Endothelial cell of umbilical vein (primary cell): ENCODE measurements at regions not wholly inside any gene's neighbourhood (a gene's known extent, or its start where the extent isn't known, plus 50 kb on each side); places are given as distances from the start of the nearest gene placed in this dataset.
A peak's percentile ranks its signal among the peaks of the same experiment; 100 is the strongest.

Experiments used
- BruUV-seq: library from RNA; stranded (reverse); fragments of 400-500 nt; replicated peaks from 2 replicates; lab custom pipeline; 2021; lab: Mats Ljungman, UMichigan
- CTCF ChIA-PET: fragments of 300-600, 350-600 bp; sonication (Branson Sonifier 250); formaldehyde crosslinking; loops from one replicate; lab custom pipeline; 2021; ENCODE audit warnings: antibody characterized with exemption, inconsistent platforms; lab: Charles Lee
- POLR2A ChIA-PET: fragments of 300-600, 350-600 bp; sonication (Branson Sonifier 250); formaldehyde crosslinking; loops from one replicate; lab custom pipeline; 2021; ENCODE audit warnings: antibody characterized with exemption, inconsistent platforms; lab: Charles Lee
- DNase-seq: peaks from one replicate; pipeline ENCODE4 v3.0.0-alpha.2; 2011; ENCODE audit warnings: low read depth, low spot score
- FAIRE-seq: peaks from 2 replicates; lab custom pipeline; 2011; peaks lifted over from hg19 to GRCh38; lab: Jason Lieb, UNC
- H2AFZ ChIP-seq: 2 replicates; pipeline ENCODE4 v1.6.0; 2012; ENCODE audit warnings: low read depth, low read length, control low read depth, inconsistent platforms
- H3K27ac ChIP-seq: 2 replicates; pipeline ENCODE4 v1.5.1; 2011; ENCODE audit warnings: low read depth, mild to moderate bottlenecking, control low read depth, low read length, moderate library complexity; ENCODE audit not compliant: insufficient read depth
- H3K27me3 ChIP-seq, 2 experiments: 2 replicates each; pipeline versions ENCODE4 v1.6.0 to v1.6.1; 2011; ENCODE audit warnings: low read length in 2 of 2, mixed read lengths in 1 of 2; ENCODE audit not compliant: control insufficient read depth in 2 of 2, insufficient read depth in 2 of 2
- H3K36me3 ChIP-seq, 2 experiments: 2 replicates in 1 of 2; 3 replicates in 1 of 2; pipeline ENCODE4 v1.5.1; 2011; ENCODE audit warnings: low read length in 2 of 2, mild to moderate bottlenecking in 1 of 2, moderate library complexity in 1 of 2; ENCODE audit not compliant: control insufficient read depth in 2 of 2, insufficient read depth in 2 of 2; ENCODE audit errors: extremely low read depth in 1 of 2
- H3K4me1 ChIP-seq: 3 replicates; pipeline ENCODE4 v1.5.1; 2011; ENCODE audit warnings: mild to moderate bottlenecking, low read length; ENCODE audit not compliant: control insufficient read depth, insufficient read depth; ENCODE audit errors: extremely low read depth
- H3K4me2 ChIP-seq: 2 replicates; pipeline ENCODE4 v1.6.1; 2011; ENCODE audit warnings: low read length, control low read depth, mixed read lengths; ENCODE audit not compliant: insufficient read depth
- H3K4me3 ChIP-seq, 3 experiments: fragments of 200-600 bp in 1 of 3; sonication (generic), shearing (Covaris generic) in 1 of 3; replicated peaks in 1 of 3; 2 replicates each; pipeline ENCODE4 v1.5.1; 2011 to 2016; ENCODE audit warnings: control low read depth in 3 of 3, low read length in 3 of 3, mild to moderate bottlenecking in 2 of 3, inconsistent platforms in 1 of 3, low read depth in 1 of 3, moderate library complexity in 1 of 3; ENCODE audit not compliant: insufficient read depth in 1 of 3
- H3K79me2 ChIP-seq: 2 replicates; pipeline ENCODE4 v1.6.0; 2012; ENCODE audit warnings: low read length, inconsistent platforms; ENCODE audit not compliant: control insufficient read depth, insufficient read depth
- H3K9ac ChIP-seq: replicated peaks from 2 replicates; pipeline ENCODE3; 2011; ENCODE audit warnings: low read length, control low read depth; ENCODE audit not compliant: insufficient read depth; ENCODE audit errors: extremely low read depth
- H3K9me1 ChIP-seq: replicated peaks from 3 replicates; pipeline ENCODE4 v1.6.0; 2011; ENCODE audit warnings: mild to moderate bottlenecking, low read length; ENCODE audit not compliant: control insufficient read depth, insufficient read depth; ENCODE audit errors: extremely low read depth
- H3K9me3 ChIP-seq: replicated peaks from 2 replicates; pipeline ENCODE4 v1.5.1; 2012; ENCODE audit warnings: low read length, inconsistent platforms; ENCODE audit not compliant: control insufficient read depth, insufficient read depth
- H4K20me1 ChIP-seq: replicated peaks from 2 replicates; pipeline ENCODE3; 2011; ENCODE audit warnings: mild to moderate bottlenecking, low read length; ENCODE audit not compliant: control insufficient read depth, insufficient read depth; ENCODE audit errors: extremely low read depth
- EZH2 ChIP-seq: IDR thresholded peaks from 2 replicates; pipeline ENCODE4 v1.6.1; 2012; ENCODE audit warnings: borderline replicate concordance, low read depth, mild to moderate bottlenecking, moderate library complexity, low read length, inconsistent platforms; ENCODE audit not compliant: severe bottlenecking
- FOS ChIP-seq: IDR thresholded peaks from 2 replicates; pipeline ENCODE4 v1.6.1; 2011; ENCODE audit warnings: mild to moderate bottlenecking, low read length, moderate library complexity, borderline replicate concordance; ENCODE audit not compliant: insufficient read depth
- GATA2 ChIP-seq: IDR thresholded peaks from 2 replicates; pipeline ENCODE4 v1.7.0; 2011; ENCODE audit warnings: low read depth, mild to moderate bottlenecking, moderate library complexity, mixed read lengths, low read length; ENCODE audit not compliant: insufficient read length, insufficient read depth
- JUN ChIP-seq: IDR thresholded peaks from 2 replicates; pipeline ENCODE4 v1.6.1; 2011; ENCODE audit warnings: borderline replicate concordance, low read depth; ENCODE audit not compliant: insufficient read length, insufficient read depth
- MYC ChIP-seq: IDR thresholded peaks from one replicate; pipeline ENCODE4 v1.6.1; 2011; ENCODE audit warnings: mild to moderate bottlenecking, low read depth, low read length
- POLR2A ChIP-seq: IDR thresholded peaks from 2 replicates; pipeline ENCODE4 v1.6.1; 2012; ENCODE audit warnings: low read depth, mild to moderate bottlenecking, control low read depth, low read length
- POLR2AphosphoS5 ChIP-seq: IDR thresholded peaks from 2 replicates; pipeline ENCODE4 v1.6.1; 2012; ENCODE audit warnings: low read depth, mild to moderate bottlenecking, control low read depth, low read length, moderate library complexity; ENCODE audit not compliant: insufficient read depth
- dilution Hi-C: fragments of 300-500 bp; cut with MboI; formaldehyde crosslinking; loops from one replicate; pipeline ENCODE4 v1.15.0; 2019; ENCODE audit warnings: low sequenced_read_pairs; ENCODE audit not compliant: extremely low pct_ligation_motif_present
- intact Hi-C: fragments of 100-400 bp; cut with micrococcal nuclease; formaldehyde crosslinking; loops from one replicate; pipeline ENCODE4 v1.10.0; 2022
- TF ChIP-seq, protein P1 (sequence below): IDR thresholded peaks from 2 replicates; pipeline ENCODE4 v1.6.1; 2011; ENCODE audit not compliant: insufficient read depth, insufficient read length
- TF ChIP-seq, protein P2 (sequence below), 2 donors: IDR thresholded peaks; 1 replicate in 1 of 2; 2 replicates in 1 of 2; pipeline ENCODE4 v1.5.1; 2011; ENCODE audit warnings: low read length in 2 of 2, mild to moderate bottlenecking in 2 of 2, moderate library complexity in 2 of 2, control low read depth in 1 of 2, inconsistent platforms in 1 of 2, low read depth in 1 of 2; ENCODE audit not compliant: insufficient read depth in 1 of 2; ENCODE audit errors: extremely low read depth in 1 of 2

DNA sequence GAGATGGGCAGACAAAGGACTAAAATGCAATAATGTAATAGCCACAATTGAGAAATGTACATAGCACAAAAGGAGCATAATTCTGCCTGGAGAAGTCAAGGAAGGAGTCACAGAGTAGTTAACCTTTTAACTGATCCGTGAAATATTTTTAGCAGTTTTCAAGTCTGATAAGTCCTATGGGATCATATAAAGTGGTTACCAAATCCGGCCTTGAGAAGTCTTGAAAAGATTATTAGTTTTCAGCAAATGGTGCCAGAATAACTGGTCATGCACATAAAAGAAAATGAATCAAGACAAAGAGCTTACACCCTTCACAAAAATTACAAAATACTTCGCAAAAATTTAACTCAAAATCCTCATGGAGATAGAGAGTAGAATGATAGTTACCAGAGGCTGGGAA lies 788.7 kb upstream of the AMOT start:
- H3K79me2 ChIP-seq: no peaks in the 10 kb centered on the region
- no peaks in the 10 kb centered on the region for H3K27me3 ChIP-seq
- intact Hi-C loops: no loop called here
- POLR2A ChIA-PET: no interaction called here
- TF ChIP-seq, protein P1, sequence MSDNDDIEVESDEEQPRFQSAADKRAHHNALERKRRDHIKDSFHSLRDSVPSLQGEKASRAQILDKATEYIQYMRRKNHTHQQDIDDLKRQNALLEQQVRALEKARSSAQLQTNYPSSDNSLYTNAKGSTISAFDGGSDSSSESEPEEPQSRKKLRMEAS: no peak
- FAIRE-seq: no peak
- H3K4me2 ChIP-seq: no peak overlapping the region
- no peak overlapping the region for H3K9ac ChIP-seq
- no peaks in the 10 kb centered on the region for H3K9me1 ChIP-seq
- no peaks in the 10 kb centered on the region for H3K36me3 ChIP-seq
- BruUV-seq: no TSS peak
- CTCF ChIA-PET: no interaction called here
- H4K20me1 ChIP-seq: no peaks in the 10 kb centered on the region
- no peaks in the 10 kb centered on the region for H3K4me1 ChIP-seq
- no peaks in the 10 kb centered on the region for H3K9me3 ChIP-seq
- dilution Hi-C loops: no loop called here
- no peak overlapping the region for H3K4me3 ChIP-seq
- H3K27ac ChIP-seq: no peak overlapping the region
- no peak overlapping the region for H2AFZ ChIP-seq
- no peak for DNase-seq

DNA sequence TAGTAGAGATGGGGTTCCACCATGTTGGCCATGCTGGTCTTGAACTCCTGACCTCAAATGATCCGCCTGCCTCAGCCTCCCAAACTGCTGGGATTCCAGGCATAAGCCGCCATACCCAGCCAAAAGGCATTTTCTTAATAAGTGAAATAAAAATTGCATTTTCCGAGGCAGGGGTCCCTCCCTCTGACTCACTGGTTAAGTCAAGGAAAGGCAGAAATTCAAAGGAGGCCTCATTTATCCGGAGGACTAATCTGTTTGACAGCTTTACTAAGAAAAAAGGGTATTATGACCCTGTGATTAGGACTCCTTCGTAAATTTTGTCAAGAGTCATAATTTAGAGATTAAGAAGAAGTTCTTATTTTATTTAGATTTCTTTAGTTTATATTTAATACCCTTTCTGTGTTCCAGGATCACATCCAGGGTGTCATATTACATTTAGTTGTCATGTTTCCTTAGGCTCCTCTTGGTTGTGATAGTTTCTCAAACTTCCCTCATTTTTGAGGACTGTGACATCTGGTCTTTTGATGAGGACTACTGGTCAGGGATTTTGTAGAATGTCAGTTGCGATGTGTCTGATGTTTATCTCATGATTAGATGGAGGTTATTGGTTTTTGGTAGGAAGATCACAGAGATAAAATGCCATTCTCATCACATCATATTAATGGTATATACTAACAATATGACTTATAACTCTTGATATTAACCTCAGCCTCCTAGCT lies 753.7 kb upstream of the AMOT start:
- dilution Hi-C loops: no loop called here
- no peaks in the 10 kb centered on the region for H3K9me1 ChIP-seq
- H3K36me3 ChIP-seq: no peaks in the 10 kb centered on the region
- H3K4me1 ChIP-seq: no peaks in the 10 kb centered on the region
- ChIA-PET POLR2A (no interaction called here), CTCF (no interaction called here)
- H3K27ac ChIP-seq: no peak overlapping the region
- peak; percentile 50 for FAIRE-seq
- no peaks in the 10 kb centered on the region for H3K27me3 ChIP-seq
- BruUV-seq: no TSS peak
- no peaks in the 10 kb centered on the region for H4K20me1 ChIP-seq
- no peak overlapping the region for H3K4me2 ChIP-seq
- H3K9me3 ChIP-seq: no peaks in the 10 kb centered on the region
- H3K79me2 ChIP-seq: no peaks in the 10 kb centered on the region
- H2AFZ ChIP-seq: no peak overlapping the region
- intact Hi-C loops: no loop called here
- no peak overlapping the region for H3K9ac ChIP-seq
- TF ChIP-seq GATA2: no peak
- TF ChIP-seq, protein P2, sequence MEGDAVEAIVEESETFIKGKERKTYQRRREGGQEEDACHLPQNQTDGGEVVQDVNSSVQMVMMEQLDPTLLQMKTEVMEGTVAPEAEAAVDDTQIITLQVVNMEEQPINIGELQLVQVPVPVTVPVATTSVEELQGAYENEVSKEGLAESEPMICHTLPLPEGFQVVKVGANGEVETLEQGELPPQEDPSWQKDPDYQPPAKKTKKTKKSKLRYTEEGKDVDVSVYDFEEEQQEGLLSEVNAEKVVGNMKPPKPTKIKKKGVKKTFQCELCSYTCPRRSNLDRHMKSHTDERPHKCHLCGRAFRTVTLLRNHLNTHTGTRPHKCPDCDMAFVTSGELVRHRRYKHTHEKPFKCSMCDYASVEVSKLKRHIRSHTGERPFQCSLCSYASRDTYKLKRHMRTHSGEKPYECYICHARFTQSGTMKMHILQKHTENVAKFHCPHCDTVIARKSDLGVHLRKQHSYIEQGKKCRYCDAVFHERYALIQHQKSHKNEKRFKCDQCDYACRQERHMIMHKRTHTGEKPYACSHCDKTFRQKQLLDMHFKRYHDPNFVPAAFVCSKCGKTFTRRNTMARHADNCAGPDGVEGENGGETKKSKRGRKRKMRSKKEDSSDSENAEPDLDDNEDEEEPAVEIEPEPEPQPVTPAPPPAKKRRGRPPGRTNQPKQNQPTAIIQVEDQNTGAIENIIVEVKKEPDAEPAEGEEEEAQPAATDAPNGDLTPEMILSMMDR (IDR thresholded peaks at IDR 0.05; ENCODE audit: extremely low read depth in 1 of 2, insufficient read depth in 1 of 2, low read depth in 1 of 2, low read length in 2 of 2): no peak
- TF ChIP-seq JUN: no peak
- TF ChIP-seq MYC: no peak
- TF ChIP-seq FOS: no peak
- no peak for TF ChIP-seq EZH2
- no peak for TF ChIP-seq POLR2A
- TF ChIP-seq, protein P1: no peak
- TF ChIP-seq POLR2AphosphoS5: no peak
- DNase-seq: no peak
- no peak overlapping the region for H3K4me3 ChIP-seq
